ENCODE measurements at regions not wholly inside any gene's neighbourhood (a gene's known extent, or its start where the extent isn't known, plus 50 kb on each side); places are given as distances from the start of the nearest gene placed in this dataset.
A peak's percentile ranks its signal among the peaks of the same experiment; 100 is the strongest.

- TF ChIP-seq CTCF (IDR thresholded peaks at IDR 0.05; ENCODE audit: control extremely low read depth in 1 of 3, insufficient read depth in 1 of 3, low read depth in 1 of 3, low read length in 3 of 3), result peak; percentile 62 to 80 (median 70)
- no peak for TF ChIP-seq BRCA1 (IDR thresholded peaks at IDR 0.05; ENCODE audit: low read depth, low read length)
- TF ChIP-seq RBBP5 (IDR thresholded peaks at IDR 0.05; ENCODE audit: borderline replicate concordance, low read depth, low read length), result no peak
- TF ChIP-seq RFX5 (IDR thresholded peaks at IDR 0.05; ENCODE audit: borderline replicate concordance, low read depth, low read length), result no peak
Observed at GRCh38 chr2:6791682-6792081, 74.0 kb downstream of the CMPK2 start.

Data from H1 (cell line).